Naive thymus-derived CD8-positive, alpha-beta T cell (primary cell): ENCODE measurements at regions not wholly inside any gene's neighbourhood (a gene's known extent, or its start where the extent isn't known, plus 50 kb on each side); places are given as distances from the start of the nearest gene placed in this dataset.

Experiments
- ATAC-seq, 2 donors: fragments of 150-1000 bp; cut with Tn5 transposase in 1 of 2; sonication (Bioruptor Pico), chemical (Tn5 transposase) in 1 of 2; 1 replicate in 1 of 2; 2 replicates in 1 of 2; pipeline ENCODE4 v1.10.0; 2021; ENCODE audit warnings: mild to moderate bottlenecking in 2 of 2, moderate library complexity in 2 of 2
- POLR2A ChIA-PET: fragments of 350-600 bp; sonication (Branson Sonifier 250); formaldehyde crosslinking; loops from one replicate; lab custom pipeline; 2021; ENCODE audit warnings: antibody characterized with exemption; lab: Charles Lee
- DNase-seq, 10 donors: peaks; one replicate each; pipeline versions ENCODE4 v3.0.0 to v3.0.0-alpha.2; 2020 to 2022
- H3K27ac Mint-ChIP-seq, 10 donors: one replicate each; pipeline ENCODE4 v1.8.0; 2020 to 2022; ENCODE audit warnings: mild to moderate bottlenecking in 10 of 10, mixed read lengths in 10 of 10, moderate library complexity in 4 of 10, inconsistent platforms in 1 of 10
- H3K27me3 Mint-ChIP-seq, 5 donors: one replicate each; pipeline ENCODE4 v1.8.0; 2021 to 2022; ENCODE audit warnings: mixed read lengths in 5 of 5
- H3K36me3 Mint-ChIP-seq, 3 donors: one replicate each; pipeline ENCODE4 v1.8.0; 2020 to 2022; ENCODE audit warnings: mixed read lengths in 3 of 3, mild to moderate bottlenecking in 2 of 3, inconsistent platforms in 1 of 3
- H3K4me1 Mint-ChIP-seq, 4 donors: one replicate each; pipeline ENCODE4 v1.8.0; 2021 to 2022; ENCODE audit warnings: mixed read lengths in 4 of 4
- H3K4me3 Mint-ChIP-seq, 10 donors: one replicate each; pipeline ENCODE4 v1.8.0; 2020 to 2022; ENCODE audit warnings: mild to moderate bottlenecking in 10 of 10, mixed read lengths in 10 of 10, moderate library complexity in 6 of 10, inconsistent platforms in 1 of 10
- H3K9me3 Mint-ChIP-seq, 9 donors: one replicate each; pipeline ENCODE4 v1.8.0; 2020 to 2022; ENCODE audit warnings: mixed read lengths in 9 of 9, mild to moderate bottlenecking in 3 of 9, inconsistent platforms in 1 of 9, moderate library complexity in 1 of 9

DNA sequence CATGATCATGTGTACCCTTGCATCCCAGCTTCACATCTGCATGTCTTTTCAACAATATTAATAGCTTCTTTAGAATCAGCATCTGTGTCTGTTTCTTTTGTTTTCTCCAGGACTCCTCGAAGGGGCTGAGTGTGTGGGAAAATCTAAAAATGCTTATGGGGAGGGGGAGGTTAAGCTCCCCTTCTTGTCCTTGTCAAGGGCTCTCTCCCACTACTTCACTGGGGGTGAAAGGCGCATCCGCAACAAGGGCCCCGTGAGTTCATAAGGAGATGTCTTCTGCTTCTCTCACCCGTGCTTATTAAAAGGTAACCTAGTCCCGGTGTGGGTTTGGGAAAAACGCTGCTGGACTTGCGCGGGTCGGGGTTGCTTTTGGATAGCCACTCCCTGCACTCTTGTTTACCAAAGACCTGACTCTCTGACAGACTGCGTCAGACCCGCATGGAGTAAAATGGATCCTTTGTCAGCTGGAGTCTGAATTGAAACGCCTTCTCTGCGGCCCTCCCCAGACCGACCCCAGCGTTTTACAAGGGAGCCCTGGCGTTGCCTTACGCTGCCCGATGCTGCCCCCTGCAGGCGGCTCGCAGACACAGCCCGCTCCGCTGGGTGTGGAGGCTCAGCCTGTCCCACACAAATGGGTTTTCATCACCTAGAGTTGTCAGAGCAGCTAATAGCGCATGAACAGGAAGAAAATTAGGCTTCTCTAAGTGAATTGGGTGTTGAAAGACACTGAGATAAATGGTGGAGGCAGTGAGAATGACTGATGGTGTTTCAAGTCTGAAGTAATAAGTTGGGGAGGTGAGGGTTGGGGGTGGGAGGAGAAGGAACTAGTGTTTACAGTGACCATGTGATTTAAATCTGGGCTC lies 53.8 kb downstream of the IER5 start:
- POLR2A ChIA-PET, result interaction anchor here (0.6 to 6.3 kb wide), 10 partner anchors 18 to 511 kb away, joined by 3 to 42 read pairs (median 4); partner anchors contain the start of genes IER5 and MR1
- H3K4me3 Mint-ChIP-seq, result peak overlapping the region in 3 of 10 donors; percentile 19 to 40 (median 35)
- peaks cover 0 to 4% (median 0%) of the 10 kb centered on the region in 5 donors for H3K27me3 Mint-ChIP-seq
- DNase-seq (peak; percentile 73 to 91 (median 86)), ATAC-seq (peak; percentile 100)
- H3K9me3 Mint-ChIP-seq, result peaks cover 0 to 2% (median 0%) of the 10 kb centered on the region in 9 donors
- peak overlapping the region in 4 of 10 donors; percentile 37 to 86 (median 79) for H3K27ac Mint-ChIP-seq
- H3K4me1 Mint-ChIP-seq, result peaks cover 17 to 46% (median 32%) of the 10 kb centered on the region in 4 donors
- no peaks in the 10 kb centered on the region for H3K36me3 Mint-ChIP-seq

DNA sequence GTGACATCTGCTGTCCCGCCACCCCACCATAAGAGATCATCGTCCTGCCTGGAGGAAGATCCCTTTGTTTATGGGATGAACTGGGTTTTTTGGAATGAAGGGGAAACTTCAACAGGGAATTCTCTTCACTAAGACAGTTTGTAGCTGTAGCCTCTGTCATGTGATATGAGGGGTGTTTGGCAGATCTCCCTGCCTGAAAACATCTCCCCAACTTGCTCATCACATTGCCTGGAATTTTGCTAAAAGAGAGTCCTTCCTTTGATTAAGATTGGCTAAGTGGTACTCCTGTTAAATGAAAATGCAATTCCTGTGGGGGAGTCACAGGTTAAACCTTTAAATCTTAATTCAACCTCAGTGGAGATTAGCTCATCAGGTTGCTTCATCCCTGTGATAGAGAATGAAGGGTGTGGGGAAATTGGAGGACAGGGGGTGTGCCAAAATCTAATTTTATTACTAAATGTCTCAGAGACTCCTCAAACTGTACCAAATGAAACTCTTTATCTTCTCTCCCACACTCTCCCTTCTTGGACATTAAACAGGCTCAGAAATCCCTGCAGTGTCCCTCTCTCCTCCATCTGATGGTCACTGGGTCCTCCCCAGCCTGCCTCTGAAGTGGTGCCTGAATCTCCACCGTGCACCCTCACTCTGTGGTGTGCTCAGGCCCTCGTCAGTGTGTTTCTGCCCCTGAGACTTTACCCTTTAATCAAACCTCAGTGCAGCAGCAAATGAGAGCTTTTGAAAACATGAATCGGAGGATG lies 54.8 kb downstream of the IER5 start:
- H3K9me3 Mint-ChIP-seq, result peaks cover 0 to 2% (median 0%) of the 10 kb centered on the region in 9 donors

GRCh38 chr1:181144238-181144637 lies 55.7 kb downstream of the IER5 start:
- Mint-ChIP-seq H3K9me3 (peaks cover 0 to 2% (median 0%) of the 10 kb centered on the region in 9 donors), H3K27me3 (peaks cover 0 to 4% (median 0%) of the 10 kb centered on the region in 5 donors), H3K27ac (peak overlapping the region in 2 of 10 donors; percentile 28 to 32), H3K36me3 (no peaks in the 10 kb centered on the region), H3K4me1 (peaks cover 26 to 52% (median 45%) of the 10 kb centered on the region in 4 donors), H3K4me3 (no peak overlapping the region)
- no peak for ATAC-seq
- POLR2A ChIA-PET, result interaction anchor here (1.0 to 6.3 kb wide), 5 partner anchors 17 to 111 kb away, joined by 3 to 42 read pairs (median 15); partner anchors contain the start of genes IER5 and MR1
- DNase-seq, result no peak

More for the DNA sequence above, 54.8 kb downstream of the IER5 start:
- peaks cover 0 to 4% (median 0%) of the 10 kb centered on the region in 5 donors for H3K27me3 Mint-ChIP-seq
- H3K27ac Mint-ChIP-seq, result no peak overlapping the region
- DNase-seq (no peak), ATAC-seq (no peak)
- H3K4me3 Mint-ChIP-seq, result no peak overlapping the region
- peaks cover 22 to 47% (median 40%) of the 10 kb centered on the region in 4 donors for H3K4me1 Mint-ChIP-seq
- H3K36me3 Mint-ChIP-seq, result no peaks in the 10 kb centered on the region
- POLR2A ChIA-PET, result interaction anchor here (0.7 to 6.3 kb wide), 6 partner anchors 18 to 110 kb away, joined by 3 to 42 read pairs (median 10); partner anchors contain the start of genes IER5 and MR1

GRCh38 chr1:181148636-181149035 lies 60.1 kb downstream of the IER5 start:
- ATAC-seq (no peak), DNase-seq (no peak)

DNA sequence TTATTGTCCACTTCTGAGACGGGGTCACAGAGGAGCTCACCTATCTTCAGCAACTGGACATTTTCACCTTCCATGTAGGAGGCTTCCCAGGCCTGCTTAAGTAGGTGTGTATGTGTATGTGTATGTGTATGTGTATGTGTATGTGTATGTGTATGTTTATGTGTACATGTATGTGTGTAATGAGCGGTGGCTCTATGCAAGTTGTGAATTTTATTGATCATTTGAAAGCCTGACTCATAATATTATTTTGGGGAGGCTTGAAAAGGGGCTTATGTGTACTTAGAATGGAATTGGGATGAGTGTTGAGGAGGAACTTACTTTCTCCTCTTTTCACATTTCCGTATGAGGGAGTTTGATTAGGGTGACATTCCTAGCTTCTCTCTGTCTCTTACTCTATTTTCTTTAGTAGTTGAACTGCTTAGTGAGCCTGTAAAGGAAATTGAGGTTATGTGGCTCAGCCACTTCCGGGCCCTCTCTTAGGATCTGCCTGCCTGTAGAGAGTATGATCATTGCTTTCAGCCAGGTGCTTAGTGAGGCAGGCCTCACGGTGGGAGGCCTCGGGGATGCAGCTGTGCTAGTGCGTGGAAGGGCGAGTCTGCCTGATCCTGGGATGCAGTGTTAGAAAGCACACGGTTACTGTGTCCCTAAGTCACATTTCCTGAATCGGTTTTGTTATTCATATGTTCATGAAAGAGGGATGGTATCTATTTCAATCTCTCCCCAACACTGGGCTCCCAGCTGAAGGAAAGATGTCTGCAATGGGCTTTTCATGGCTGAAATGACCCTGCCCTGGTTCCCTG lies 61.0 kb downstream of the IER5 start:
- H3K4me3 Mint-ChIP-seq, result peak overlapping the region; percentile 49 to 90 (median 84)
- peaks cover 36 to 62% (median 59%) of the 10 kb centered on the region in 4 donors for H3K4me1 Mint-ChIP-seq
- no peaks in the 10 kb centered on the region for H3K27me3 Mint-ChIP-seq

More at GRCh38 chr1:181148636-181149035, 60.1 kb downstream of the IER5 start:
- POLR2A ChIA-PET, result interaction anchor here (1.5 to 3.6 kb wide), 6 partner anchors 11 to 126 kb away, joined by 5 to 30 read pairs (median 13); partner anchors contain the start of genes IER5 and STX6
- Mint-ChIP-seq H3K4me1 (peaks cover 40 to 62% (median 58%) of the 10 kb centered on the region in 4 donors), H3K4me3 (peak overlapping the region in 7 of 10 donors; percentile 69 to 90 (median 87)), H3K36me3 (no peaks in the 10 kb centered on the region), H3K9me3 (peaks cover 0 to 2% (median 0%) of the 10 kb centered on the region in 9 donors), H3K27ac (peak overlapping the region in 8 of 10 donors; percentile 63 to 97 (median 90)), H3K27me3 (peaks cover 0 to 2% (median 0%) of the 10 kb centered on the region in 5 donors)

DNA sequence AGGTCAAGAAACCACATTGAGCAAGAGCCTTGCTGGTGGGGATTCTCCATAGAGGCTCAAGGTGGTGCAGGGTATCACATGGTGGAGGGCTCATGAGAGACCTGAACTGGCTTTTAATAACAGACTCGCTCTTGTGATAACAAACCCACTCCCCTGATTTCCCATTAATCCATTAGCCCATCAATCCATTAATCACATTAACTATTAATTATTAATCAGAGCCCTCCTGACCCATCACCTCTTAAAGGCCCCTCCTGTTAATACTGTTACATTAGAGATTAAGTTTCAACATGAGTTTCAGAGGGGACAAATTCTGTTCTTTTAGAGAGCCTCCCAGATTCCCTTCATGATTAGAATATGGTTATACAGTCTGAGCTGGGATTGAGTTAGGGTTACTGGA lies 61.8 kb downstream of the IER5 start:
- peak overlapping the region in 4 of 10 donors; percentile 4 to 90 (median 30) for H3K4me3 Mint-ChIP-seq

More for the DNA sequence above, 61.0 kb downstream of the IER5 start:
- ATAC-seq (peak; percentile 100), DNase-seq (peak; percentile 48 to 89 (median 78))
- H3K36me3 Mint-ChIP-seq, result no peaks in the 10 kb centered on the region
- POLR2A ChIA-PET, result interaction anchor here (0.5 to 3.4 kb wide), 11 partner anchors 10 to 241 kb away, joined by 3 to 30 read pairs (median 4); partner anchors contain the start of genes IER5, MR1 and STX6
- peak overlapping the region; percentile 70 to 97 (median 92) for H3K27ac Mint-ChIP-seq
- H3K9me3 Mint-ChIP-seq, result peaks cover 0 to 2% (median 0%) of the 10 kb centered on the region in 9 donors

GRCh38 chr1:181150842-181151241 lies 62.3 kb downstream of the IER5 start:
- peak overlapping the region in 1 of 10 donors; percentile 90 for H3K4me3 Mint-ChIP-seq
- H3K4me1 Mint-ChIP-seq, result peaks cover 36 to 62% (median 60%) of the 10 kb centered on the region in 4 donors
- ATAC-seq, result no peak
- POLR2A ChIA-PET, result interaction anchor here (0.8 to 3.4 kb wide), 3 partner anchors 46 to 118 kb away, joined by 3 to 22 read pairs (median 15); partner anchors contain the start of gene IER5
- H3K9me3 Mint-ChIP-seq, result peaks cover 0 to 2% (median 0%) of the 10 kb centered on the region in 9 donors
- H3K27ac Mint-ChIP-seq, result peak overlapping the region in 4 of 10 donors; percentile 5 to 40 (median 29)
- no peak for DNase-seq
- H3K27me3 Mint-ChIP-seq, result no peaks in the 10 kb centered on the region
- no peaks in the 10 kb centered on the region for H3K36me3 Mint-ChIP-seq

More for the DNA sequence above, 61.8 kb downstream of the IER5 start:
- Mint-ChIP-seq H3K27me3 (no peaks in the 10 kb centered on the region), H3K27ac (peak overlapping the region in 8 of 10 donors; percentile 5 to 93 (median 38)), H3K4me1 (peaks cover 36 to 62% (median 59%) of the 10 kb centered on the region in 4 donors), H3K36me3 (no peaks in the 10 kb centered on the region), H3K9me3 (peaks cover 0 to 2% (median 0%) of the 10 kb centered on the region in 9 donors)
- no peak for DNase-seq
- POLR2A ChIA-PET, result interaction anchor here (0.8 to 3.4 kb wide), 10 partner anchors 10 to 128 kb away, joined by 3 to 30 read pairs (median 8); partner anchors contain the start of genes IER5, MR1 and STX6
- ATAC-seq, result no peak

DNA sequence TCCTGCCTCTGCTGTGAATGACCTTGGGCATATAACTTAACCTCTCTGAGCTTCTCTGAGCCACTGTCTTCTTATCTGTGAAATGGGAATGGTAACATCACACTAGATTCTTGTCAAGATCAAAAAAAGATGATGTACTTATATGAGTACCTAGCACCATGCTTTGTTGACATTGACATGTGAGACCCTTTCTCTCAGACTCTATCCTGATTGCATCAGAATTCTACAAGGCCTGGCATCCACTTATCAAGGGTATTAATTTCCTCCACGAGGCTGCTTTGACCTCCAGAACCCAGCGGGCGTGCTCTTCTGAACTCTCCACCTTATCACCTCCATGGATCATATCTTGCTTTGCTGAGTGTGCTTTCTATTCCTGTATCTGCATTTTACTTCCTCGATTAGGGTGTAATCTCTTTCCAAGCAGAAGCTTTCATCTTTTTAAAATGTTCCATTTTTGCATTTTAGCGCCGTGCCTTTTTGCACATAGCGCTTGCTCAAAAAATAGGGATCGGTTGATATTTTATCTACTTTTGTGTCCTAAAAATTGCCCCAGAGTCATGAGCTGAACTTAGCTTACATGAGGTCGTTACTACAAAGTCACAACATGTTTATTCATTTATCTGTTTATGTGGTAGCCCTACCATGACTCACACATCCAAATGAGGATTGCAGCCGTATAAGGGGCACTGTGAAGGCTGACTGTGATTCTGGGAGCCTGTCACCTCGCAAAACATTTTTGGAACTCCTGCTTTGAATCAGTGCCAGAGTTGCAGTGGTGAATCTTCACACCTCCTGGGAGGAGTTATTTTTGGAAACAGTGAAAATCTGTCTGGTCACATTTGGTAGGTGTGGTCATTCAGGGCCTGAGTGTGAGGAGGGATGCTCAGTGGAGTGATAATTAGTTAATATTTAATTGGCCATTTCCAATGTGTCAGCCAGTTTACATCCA lies 63.2 kb downstream of the IER5 start:
- POLR2A ChIA-PET, result interaction anchor here (0.8 to 1.4 kb wide), 2 partner anchors 63 to 119 kb away, joined by 3 read pairs; partner anchors contain the start of gene IER5
- Mint-ChIP-seq H3K4me3 (peak overlapping the region in 2 of 10 donors; percentile 7 to 28), H3K36me3 (no peaks in the 10 kb centered on the region), H3K9me3 (no peaks in the 10 kb centered on the region), H3K4me1 (peaks cover 33 to 60% (median 57%) of the 10 kb centered on the region in 4 donors), H3K27ac (peak overlapping the region in 6 of 10 donors; percentile 17 to 66 (median 34)), H3K27me3 (no peaks in the 10 kb centered on the region)
- ATAC-seq, result no peak
- DNase-seq, result no peak

DNA sequence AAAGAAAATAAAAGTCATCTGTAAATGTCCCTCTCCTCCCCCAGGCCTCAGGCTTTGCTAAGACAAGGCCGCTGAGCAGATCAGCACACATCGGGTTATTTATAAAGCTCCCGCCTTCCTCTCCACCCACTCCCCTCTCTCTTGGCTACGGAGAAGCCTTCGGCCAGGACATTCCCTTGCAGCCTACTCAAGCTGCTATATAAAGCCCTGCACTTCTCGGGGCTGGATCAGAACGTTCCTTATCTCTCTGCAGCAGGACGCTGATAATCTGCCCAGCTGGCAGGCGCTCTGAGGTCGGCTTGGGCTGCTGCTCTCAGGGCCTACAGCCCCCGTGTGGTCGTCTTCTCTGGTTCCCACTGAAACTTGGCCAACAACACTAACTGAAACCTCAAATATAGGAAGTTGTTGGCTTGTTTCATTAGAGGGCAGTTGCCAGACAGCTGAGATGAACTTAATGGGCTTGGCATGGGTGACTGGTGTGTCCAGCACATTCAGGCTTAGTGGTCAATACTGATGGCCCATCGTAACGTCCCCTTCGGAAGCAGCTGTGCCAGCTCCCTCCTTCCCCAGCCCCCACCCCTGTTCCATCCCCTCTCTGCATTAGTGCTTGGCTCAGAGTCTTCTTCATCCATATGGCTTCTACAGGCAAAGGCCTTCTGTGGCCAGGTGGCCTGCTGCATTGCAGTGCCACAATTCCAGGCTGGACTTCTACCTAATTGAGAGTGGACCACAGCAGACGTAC lies 64.6 kb downstream of the IER5 start:
- peak overlapping the region in 2 of 10 donors; percentile 72 to 74 for H3K27ac Mint-ChIP-seq

More for the DNA sequence above, 64.6 kb downstream of the IER5 start:
- Mint-ChIP-seq H3K4me1 (peaks cover 28 to 60% (median 53%) of the 10 kb centered on the region in 4 donors), H3K9me3 (no peaks in the 10 kb centered on the region), H3K27me3 (no peaks in the 10 kb centered on the region), H3K4me3 (peak overlapping the region in 1 of 10 donors; percentile 24), H3K36me3 (no peaks in the 10 kb centered on the region)
- POLR2A ChIA-PET, result interaction anchor here (0.9 kb wide), 1 partner anchor 48 kb away, joined by 3 read pairs; no protein-coding TSS in a partner anchor
- ATAC-seq (no peak), DNase-seq (no peak)
